Vagina (tissue), 2 donors: ENCODE measurements at regions not wholly inside any gene's neighbourhood (a gene's known extent, or its start where the extent isn't known, plus 50 kb on each side); places are given as distances from the start of the nearest gene placed in this dataset.

Experiments
- DNase-seq, 2 donors: peaks; one replicate each; pipeline ENCODE4 v3.0.0-alpha.2; 2017; ENCODE audit errors: extremely low spot score in 2 of 2
- H3K27ac ChIP-seq: fragments of 200-600 bp; sonication (generic); one replicate; pipeline ENCODE4 v1.5.1; 2019
- H3K27me3 ChIP-seq: fragments of 200-600 bp; sonication (generic); one replicate; pipeline ENCODE4 v1.5.1; 2019
- H3K36me3 ChIP-seq, 2 donors: fragments of 200-600 bp; sonication (generic); one replicate each; pipeline ENCODE4 v1.5.1; 2017 to 2019
- H3K4me1 ChIP-seq: fragments of 200-600 bp; sonication (generic); one replicate; pipeline ENCODE4 v1.5.1; 2019
- H3K4me3 ChIP-seq, 2 donors: fragments of 200-600 bp; sonication (generic); 1 replicate in 1 of 2; 2 replicates in 1 of 2; pipeline ENCODE4 v1.5.1; 2016 to 2019
- H3K9me3 ChIP-seq: fragments of 200-600 bp; sonication (generic); one replicate; pipeline ENCODE4 v1.5.1; 2019
- POLR2A ChIP-seq, 2 donors: fragments of 450-650 bp; IDR thresholded peaks; one replicate each; pipeline ENCODE4 v1.6.1; 2017; ENCODE audit warnings: antibody characterized with exemption in 2 of 2, mild to moderate bottlenecking in 2 of 2, moderate library complexity in 2 of 2
- POLR2AphosphoS5 ChIP-seq, 2 donors: sonication (generic); formaldehyde crosslinking; IDR thresholded peaks; one replicate each; pipeline ENCODE4 v1.9.0; 2017; ENCODE audit warnings: antibody characterized with exemption in 2 of 2, mild to moderate bottlenecking in 2 of 2, low read depth in 1 of 2; ENCODE audit not compliant: insufficient read depth in 1 of 2
- intact Hi-C: fragments of 100-400 bp; cut with DNase I; formaldehyde crosslinking; loops from one replicate; pipeline ENCODE4 v1.15.1; 2023
- TF ChIP-seq, protein P1 (sequence below), 3 experiments: fragments of 450-650 bp in 2 of 3; fragments of 200-600 bp in 1 of 3; sonication (generic) in 1 of 3; IDR thresholded peaks; one replicate each; pipeline ENCODE4 v1.5.1; 2017 to 2019; ENCODE audit warnings: antibody characterized with exemption in 3 of 3, mild to moderate bottlenecking in 2 of 3, moderate library complexity in 2 of 3

DNA sequence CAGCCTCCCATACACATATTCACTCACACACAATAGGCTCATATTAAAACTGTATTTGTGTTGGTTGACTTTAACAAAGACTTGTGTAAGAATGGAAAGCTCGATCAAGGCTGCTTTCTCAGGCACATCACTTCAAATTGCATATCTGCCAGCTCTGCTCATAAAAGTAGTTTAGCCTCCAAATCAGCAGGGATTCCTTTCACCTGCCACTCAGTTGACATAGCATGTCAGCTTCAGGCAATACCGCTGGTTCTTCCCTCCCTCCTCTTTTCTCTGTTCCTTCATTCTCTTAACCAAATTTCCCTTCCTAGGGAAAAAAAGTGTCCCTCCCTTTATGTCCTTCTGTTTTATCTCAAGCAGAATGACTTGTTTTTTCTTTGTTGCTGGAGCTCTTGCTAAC lies 450.4 kb upstream of the LARGE1 start:
- no peaks in the 10 kb centered on the region for H3K27me3 ChIP-seq
- intact Hi-C loops: no loop called here
- no peak for TF ChIP-seq POLR2A (IDR thresholded peaks at IDR 0.05)
- TF ChIP-seq POLR2AphosphoS5 (IDR thresholded peaks at IDR 0.05; ENCODE audit: insufficient read depth in 1 of 2, low read depth in 1 of 2): no peak
- TF ChIP-seq, protein P1, sequence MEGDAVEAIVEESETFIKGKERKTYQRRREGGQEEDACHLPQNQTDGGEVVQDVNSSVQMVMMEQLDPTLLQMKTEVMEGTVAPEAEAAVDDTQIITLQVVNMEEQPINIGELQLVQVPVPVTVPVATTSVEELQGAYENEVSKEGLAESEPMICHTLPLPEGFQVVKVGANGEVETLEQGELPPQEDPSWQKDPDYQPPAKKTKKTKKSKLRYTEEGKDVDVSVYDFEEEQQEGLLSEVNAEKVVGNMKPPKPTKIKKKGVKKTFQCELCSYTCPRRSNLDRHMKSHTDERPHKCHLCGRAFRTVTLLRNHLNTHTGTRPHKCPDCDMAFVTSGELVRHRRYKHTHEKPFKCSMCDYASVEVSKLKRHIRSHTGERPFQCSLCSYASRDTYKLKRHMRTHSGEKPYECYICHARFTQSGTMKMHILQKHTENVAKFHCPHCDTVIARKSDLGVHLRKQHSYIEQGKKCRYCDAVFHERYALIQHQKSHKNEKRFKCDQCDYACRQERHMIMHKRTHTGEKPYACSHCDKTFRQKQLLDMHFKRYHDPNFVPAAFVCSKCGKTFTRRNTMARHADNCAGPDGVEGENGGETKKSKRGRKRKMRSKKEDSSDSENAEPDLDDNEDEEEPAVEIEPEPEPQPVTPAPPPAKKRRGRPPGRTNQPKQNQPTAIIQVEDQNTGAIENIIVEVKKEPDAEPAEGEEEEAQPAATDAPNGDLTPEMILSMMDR (IDR thresholded peaks at IDR 0.05): no peak
- H3K27ac ChIP-seq: no peak overlapping the region
- no peak overlapping the region for H3K4me3 ChIP-seq
- no peaks in the 10 kb centered on the region for H3K4me1 ChIP-seq
- no peaks in the 10 kb centered on the region for H3K36me3 ChIP-seq
- DNase-seq: no peak
- H3K9me3 ChIP-seq: no peaks in the 10 kb centered on the region

- Histone ChIP-seq H3K36me3 (no peaks in the 10 kb centered on the region), H3K9me3 (no peaks in the 10 kb centered on the region), H3K4me1 (no peaks in the 10 kb centered on the region), H3K27me3 (no peaks in the 10 kb centered on the region), H3K4me3 (no peak overlapping the region), H3K27ac (no peak overlapping the region)
- TF ChIP-seq POLR2A (IDR thresholded peaks at IDR 0.05) (no peak), POLR2AphosphoS5 (IDR thresholded peaks at IDR 0.05; ENCODE audit: insufficient read depth in 1 of 2, low read depth in 1 of 2) (no peak)
- TF ChIP-seq, protein P1 (IDR thresholded peaks at IDR 0.05): no peak
- intact Hi-C loops: no loop called here
- DNase-seq: no peak
Observed at GRCh38 chr22:34379825-34380224, 459.5 kb upstream of the LARGE1 start.

DNA sequence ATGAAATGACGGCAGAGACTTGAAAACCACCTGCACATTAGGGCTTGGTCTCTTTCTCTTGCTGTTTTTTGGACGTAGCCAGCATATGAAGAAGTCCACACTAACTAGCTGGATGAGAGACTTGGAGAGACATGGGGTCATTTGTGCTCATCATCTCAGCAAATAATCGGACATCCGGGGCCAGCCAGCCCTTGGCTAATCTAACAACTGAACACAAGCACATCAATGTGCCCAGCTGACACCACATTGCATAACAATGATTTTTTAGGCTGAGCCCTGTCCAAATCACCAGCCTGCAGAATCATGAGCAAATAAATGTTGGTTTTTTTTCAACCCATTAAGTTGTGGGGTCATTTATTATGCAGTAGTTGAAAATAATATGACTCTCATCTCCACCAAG lies 460.3 kb upstream of the LARGE1 start:
- no peaks in the 10 kb centered on the region for H3K4me1 ChIP-seq
- no peak overlapping the region for H3K4me3 ChIP-seq
- H3K36me3 ChIP-seq: no peaks in the 10 kb centered on the region
- H3K27me3 ChIP-seq: no peaks in the 10 kb centered on the region
- no peaks in the 10 kb centered on the region for H3K9me3 ChIP-seq
- H3K27ac ChIP-seq: no peak overlapping the region
- no peak for DNase-seq
- intact Hi-C loops: no loop called here
- TF ChIP-seq POLR2A (IDR thresholded peaks at IDR 0.05) (no peak), POLR2AphosphoS5 (IDR thresholded peaks at IDR 0.05; ENCODE audit: insufficient read depth in 1 of 2, low read depth in 1 of 2) (no peak)
- TF ChIP-seq, protein P1 (IDR thresholded peaks at IDR 0.05): no peak

GRCh38 chr22:34390400-34390799 lies 470.1 kb upstream of the LARGE1 start:
- H3K36me3 ChIP-seq: no peaks in the 10 kb centered on the region
- no peaks in the 10 kb centered on the region for H3K9me3 ChIP-seq
- DNase-seq: no peak
- no peaks in the 10 kb centered on the region for H3K4me1 ChIP-seq
- no peak overlapping the region for H3K27ac ChIP-seq
- intact Hi-C loops: no loop called here
- TF ChIP-seq POLR2AphosphoS5 (IDR thresholded peaks at IDR 0.05; ENCODE audit: insufficient read depth in 1 of 2, low read depth in 1 of 2) (no peak), POLR2A (IDR thresholded peaks at IDR 0.05) (no peak)
- TF ChIP-seq, protein P1 (IDR thresholded peaks at IDR 0.05): no peak
- no peak overlapping the region for H3K4me3 ChIP-seq
- H3K27me3 ChIP-seq: no peaks in the 10 kb centered on the region

GRCh38 chr22:34395370-34395769 lies 475.1 kb upstream of the LARGE1 start:
- Histone ChIP-seq H3K4me3 (no peak overlapping the region), H3K36me3 (no peaks in the 10 kb centered on the region), H3K27ac (no peak overlapping the region), H3K9me3 (no peaks in the 10 kb centered on the region), H3K27me3 (no peaks in the 10 kb centered on the region), H3K4me1 (no peaks in the 10 kb centered on the region)
- DNase-seq: no peak
- intact Hi-C loops: no loop called here
- TF ChIP-seq POLR2AphosphoS5 (IDR thresholded peaks at IDR 0.05; ENCODE audit: insufficient read depth in 1 of 2, low read depth in 1 of 2): no peak
- no peak for TF ChIP-seq POLR2A (IDR thresholded peaks at IDR 0.05)
- TF ChIP-seq, protein P1 (IDR thresholded peaks at IDR 0.05): no peak
